Hematopoietic multipotent progenitor cell treated with erythropoietin and hydrocortisone succinate and interleukin-3 and kit ligand, for 4 days (in vitro differentiated cells): ENCODE measurements at regions not wholly inside any gene's neighbourhood (a gene's known extent, or its start where the extent isn't known, plus 50 kb on each side); places are given as distances from the start of the nearest gene placed in this dataset.

Experiments
- DNase-seq: peaks from one replicate; pipeline ENCODE4 v3.0.0-alpha.2; 2015

GRCh38 chr14:30077946-30078345, 150.3 kb upstream of the PRKD1 start:
- no peak for DNase-seq

- DNase-seq = no peak
Observed at GRCh38 chr14:30078811-30079402, 151.3 kb upstream of the PRKD1 start.

DNA sequence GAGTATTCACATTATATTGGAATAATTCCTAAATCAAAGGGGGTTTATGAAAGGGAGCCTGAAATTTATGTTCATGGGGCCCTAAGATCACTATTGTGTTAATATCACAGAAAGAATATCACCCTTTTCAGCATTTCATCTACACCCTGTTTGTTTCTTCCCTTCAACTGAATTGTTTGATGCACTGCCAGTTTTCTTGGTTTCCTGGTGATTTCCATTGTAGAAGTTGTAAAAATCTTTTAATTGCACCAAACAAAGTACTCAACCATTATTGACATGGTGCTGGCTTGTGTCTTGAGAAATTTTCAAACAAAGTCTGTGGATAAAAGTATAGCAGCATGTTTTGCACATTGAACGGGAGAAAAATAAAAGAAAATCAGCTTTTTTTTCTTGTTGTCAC, 154.8 kb upstream of the PRKD1 start:
- no peak for DNase-seq

DNA sequence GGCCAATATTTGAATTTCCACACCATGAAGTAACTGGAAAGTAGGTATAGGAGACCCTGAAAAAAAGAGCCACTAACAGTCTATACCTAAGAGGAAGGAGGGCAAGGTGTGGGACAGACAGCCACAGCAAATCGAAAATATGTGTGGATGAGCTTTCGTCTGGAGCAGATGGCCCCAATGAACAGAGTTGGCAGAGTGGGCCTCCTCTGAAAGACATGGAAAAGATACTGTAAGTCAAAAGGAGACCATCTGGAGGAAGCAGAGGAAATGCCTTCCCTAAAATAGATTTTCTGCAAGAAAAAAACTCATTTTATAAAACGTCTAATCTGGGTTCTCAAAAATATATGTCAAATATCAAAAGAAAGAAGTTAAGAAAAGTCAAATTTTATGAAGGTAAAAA, 157.2 kb upstream of the PRKD1 start:
- DNase-seq = no peak

DNA sequence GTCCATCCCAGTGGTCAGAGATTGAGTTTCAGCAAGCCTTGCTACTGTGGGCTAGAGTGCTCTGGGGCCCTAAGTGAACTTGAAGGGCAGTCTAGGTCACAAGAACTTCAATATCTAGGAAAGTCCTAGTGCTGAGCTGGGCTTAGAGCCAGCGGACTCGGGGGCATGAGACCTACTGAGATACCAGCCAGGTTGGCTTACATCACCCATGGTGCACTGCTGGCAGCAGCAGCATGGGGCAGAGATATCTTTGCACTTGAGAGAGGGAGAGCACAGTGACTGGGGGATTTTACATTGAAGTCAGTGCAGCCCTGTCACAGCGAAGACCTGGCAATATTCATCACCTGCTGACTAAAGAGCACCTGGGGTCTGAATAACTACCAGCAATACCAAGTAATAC, 158.3 kb upstream of the PRKD1 start:
- DNase-seq = no peak

- no peak for DNase-seq
Observed at GRCh38 chr14:30088620-30089019, 161.0 kb upstream of the PRKD1 start.

DNA sequence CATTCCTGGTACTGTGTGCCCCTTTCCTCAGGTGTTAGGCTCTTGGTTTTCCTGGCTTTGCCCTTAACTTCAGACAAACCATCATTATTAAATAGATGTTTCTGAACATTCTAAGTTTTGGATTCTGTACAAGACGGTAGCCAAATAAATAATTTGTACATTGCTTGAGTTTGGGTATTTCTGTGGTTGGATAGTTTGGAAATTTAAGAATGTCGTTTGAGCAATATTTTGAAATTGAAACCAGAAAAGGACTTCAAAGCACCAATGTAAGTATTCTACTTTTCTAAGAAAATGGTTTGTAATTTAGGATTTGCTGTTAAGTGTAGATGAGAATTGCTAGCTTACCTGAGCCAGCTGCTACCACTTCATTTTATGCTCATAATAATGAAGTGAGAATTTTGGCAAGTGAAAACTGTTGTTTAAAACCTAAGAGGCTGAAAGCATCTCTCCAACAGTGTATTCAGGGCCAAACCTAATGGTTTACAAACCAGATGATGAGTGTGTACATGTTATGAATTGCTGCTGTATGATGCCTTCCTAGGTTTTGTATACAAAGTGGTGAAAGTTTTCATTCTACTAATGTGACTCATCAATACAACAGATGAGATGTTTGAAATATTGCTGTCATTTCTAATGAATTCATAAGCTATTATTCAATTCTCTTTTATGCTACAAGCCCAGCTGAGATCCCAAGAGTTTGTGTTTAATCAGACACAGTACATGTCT, 181.5 kb upstream of the PRKD1 start:
- no peak for DNase-seq

DNA sequence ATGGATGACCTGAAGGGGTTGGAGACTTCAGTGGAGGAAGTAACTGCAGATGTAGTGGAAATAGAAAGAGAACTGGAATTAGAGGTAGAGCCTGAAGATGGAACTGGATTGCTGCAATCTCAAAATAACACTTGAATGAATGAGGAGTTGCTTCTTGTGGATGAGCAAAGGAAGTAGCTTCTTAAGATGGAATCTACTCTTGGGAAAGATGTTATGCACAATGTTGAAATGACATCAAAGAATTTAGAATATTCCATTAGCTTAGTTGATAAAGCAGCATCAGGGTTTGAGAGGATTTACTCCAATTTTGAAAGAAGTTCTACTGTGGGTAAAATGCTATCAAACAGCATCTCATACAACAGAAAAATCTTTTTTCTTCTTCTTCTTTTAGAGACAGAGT, 186.4 kb upstream of the PRKD1 start:
- DNase-seq = no peak

GRCh38 chr14:30115756-30116155, 188.1 kb upstream of the PRKD1 start:
- DNase-seq = no peak

GRCh38 chr14:30118992-30119640, 191.5 kb upstream of the PRKD1 start:
- DNase-seq = no peak

DNA sequence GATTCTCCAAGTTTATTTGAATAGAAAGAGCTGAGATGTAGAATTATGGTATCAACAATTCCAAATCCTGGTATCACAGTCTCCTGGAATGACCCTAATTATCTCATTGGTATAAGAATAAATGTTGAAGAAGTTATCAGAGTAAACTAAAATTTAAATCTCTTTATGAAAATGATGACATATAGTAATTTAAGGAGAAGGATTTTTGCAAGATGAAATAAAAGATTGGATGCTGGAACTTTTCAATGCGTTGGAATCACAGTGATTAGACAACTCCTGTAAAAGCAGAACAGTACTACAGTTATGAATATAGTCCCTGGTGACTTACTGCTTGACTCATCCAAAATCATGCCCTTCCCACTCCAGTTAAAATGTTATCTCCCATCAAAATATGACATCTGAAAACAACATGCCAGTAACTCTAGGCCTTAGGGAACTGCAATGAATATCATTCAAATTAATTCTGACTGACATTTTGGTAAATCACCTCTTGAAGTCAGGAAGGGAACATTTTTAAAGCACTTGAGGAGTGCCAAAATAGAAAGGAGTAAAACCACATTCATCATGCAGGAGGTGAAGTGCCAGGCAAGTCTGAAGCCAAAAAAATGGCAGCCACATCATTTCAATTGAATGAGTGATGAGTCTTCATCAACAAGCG, 197.8 kb upstream of the PRKD1 start:
- DNase-seq = no peak

DNA sequence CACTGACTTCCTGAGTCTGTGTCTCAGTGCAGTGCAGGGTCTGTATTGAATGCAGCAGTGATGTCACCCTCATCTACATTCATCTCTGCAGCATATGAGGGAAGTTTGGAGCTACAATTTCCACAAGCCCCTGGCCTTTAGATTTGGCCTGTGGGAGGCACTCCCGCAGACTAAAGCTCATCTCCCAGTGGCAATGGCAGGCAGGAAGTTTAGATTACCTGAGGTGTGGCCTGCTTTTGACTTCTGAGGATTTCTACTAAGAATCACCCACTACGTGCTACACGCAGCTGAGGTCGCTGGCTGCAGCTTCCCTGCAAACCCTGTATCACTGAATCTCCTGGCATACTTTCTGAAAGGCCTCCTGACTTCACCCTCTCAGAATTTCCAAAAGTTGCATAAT, 202.2 kb upstream of the PRKD1 start:
- DNase-seq = no peak

DNA sequence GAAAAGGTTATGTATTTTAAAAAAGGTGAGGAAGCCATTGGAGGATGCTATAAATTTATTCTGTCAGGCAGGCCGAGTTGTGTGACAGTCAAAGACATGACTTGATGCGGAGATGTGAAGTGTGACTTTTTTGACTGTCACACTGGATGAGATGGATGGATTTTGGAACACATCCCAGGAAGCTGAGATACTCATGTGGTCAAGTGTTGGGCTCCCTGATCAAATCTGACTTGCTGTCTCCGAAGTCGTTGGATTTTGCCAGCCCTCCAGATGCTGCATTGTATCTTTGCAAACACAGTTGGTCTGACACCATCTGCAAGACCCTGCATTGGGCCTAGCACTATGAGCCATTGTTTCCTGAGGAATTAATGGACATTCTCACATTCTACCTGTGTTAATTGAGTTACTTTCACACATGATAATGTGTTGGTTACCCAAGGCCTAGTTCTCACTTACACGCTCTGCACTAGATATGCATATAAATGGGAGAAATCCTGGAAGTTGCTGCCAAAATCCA, 204.0 kb upstream of the PRKD1 start:
- DNase-seq = no peak

DNA sequence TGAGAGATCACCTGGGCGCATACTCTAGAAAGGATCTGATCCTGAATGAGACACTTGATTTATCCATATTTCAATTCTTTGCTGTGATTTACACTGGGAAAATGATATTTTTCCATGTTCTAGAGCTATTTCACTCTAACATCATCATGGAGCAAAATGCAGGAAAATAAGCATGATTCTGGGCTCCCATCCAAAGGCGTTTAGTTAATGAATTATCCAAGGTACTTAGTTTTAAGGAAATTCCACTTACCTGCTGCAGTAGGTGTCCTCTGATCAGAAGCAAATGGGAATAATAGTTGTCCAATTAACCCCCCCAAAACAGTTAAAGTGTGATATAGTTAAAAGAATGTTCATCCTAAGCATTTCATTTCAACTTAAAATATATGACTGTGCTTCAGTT, 204.5 kb upstream of the PRKD1 start:
- no peak for DNase-seq

DNA sequence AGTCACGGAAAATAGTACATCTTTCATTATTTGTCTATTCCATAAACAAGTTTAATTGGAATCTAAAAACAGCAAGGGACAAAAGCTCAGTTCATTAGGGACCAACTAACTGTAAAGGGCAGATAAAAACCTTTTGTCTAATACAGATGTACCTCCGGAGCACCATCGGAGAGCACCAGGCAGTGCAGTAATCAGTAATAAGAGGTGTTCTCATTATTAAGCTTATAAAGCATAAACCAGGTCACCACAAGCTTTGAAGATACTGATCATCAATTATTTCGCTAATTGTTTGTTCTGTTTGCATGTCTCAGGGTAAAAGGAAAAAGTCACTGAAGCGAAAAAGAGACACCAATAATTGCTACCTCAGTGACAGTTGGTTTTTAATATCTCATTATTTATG, 207.3 kb upstream of the PRKD1 start:
- DNase-seq = no peak

DNA sequence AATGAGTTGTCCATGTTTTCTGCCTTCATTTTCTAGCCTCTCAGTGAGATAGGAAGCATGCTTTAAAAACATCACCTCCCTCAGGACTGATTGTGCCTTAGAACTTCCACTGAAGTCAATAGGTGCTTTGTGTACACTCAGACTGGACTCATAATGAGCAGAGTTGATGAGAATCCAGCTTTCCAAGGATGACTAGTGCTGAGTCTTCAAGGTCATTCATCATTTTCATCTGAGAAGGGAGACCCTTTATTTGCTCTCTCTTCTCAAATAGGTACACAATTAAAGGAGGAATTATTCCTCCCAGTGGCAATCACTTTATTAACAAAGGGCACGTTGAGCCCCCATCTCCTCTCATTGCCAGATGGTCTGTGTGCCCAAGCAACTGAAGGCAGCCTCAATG, 210.9 kb upstream of the PRKD1 start:
- no peak for DNase-seq

GRCh38 chr14:30142216-30142615, 214.6 kb upstream of the PRKD1 start:
- no peak for DNase-seq

- no peak for DNase-seq
Observed at GRCh38 chr14:30143627-30144026, 216.0 kb upstream of the PRKD1 start.

DNA sequence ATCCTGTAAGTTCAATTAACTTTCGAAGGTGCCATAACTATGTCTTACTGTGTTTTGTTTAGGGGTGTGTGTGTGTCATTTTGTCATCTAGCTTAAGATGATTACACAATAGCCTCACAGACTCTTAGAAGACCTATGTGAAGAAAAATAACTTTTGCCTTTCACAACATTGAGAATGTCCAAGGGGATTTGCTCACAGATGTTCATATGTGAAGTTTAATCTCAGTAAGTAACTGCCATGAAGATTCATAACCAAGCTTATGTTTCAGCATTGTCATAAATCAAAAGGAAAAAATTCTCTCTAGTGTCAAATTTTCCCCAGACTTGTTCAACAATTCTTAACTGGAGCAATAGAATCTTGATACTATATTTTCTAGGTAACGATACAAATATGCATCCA, 226.1 kb upstream of the PRKD1 start:
- no peak for DNase-seq

GRCh38 chr14:30156571-30156970, 228.9 kb upstream of the PRKD1 start:
- no peak for DNase-seq

- DNase-seq = no peak
Observed at GRCh38 chr14:30158299-30158698, 230.7 kb upstream of the PRKD1 start.

DNA sequence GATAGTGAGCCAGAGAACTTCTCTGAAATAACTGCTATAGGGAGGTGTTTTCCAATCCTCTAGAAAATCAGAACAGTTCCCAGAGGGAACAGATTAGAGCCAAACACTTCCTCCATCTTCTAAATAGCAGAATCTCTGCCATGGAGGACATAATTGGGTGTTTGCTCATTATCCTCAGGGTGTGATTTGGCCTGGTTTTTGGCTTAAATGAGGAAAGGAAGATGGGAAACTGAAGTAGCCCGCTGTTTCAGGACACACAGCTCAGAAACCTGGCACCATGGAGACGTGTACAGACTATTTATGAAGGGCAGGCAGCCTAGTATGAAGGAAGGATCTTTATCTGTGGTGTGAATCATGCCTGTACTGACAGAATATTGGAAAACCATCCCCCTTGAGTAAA, 231.7 kb upstream of the PRKD1 start:
- DNase-seq = no peak

DNA sequence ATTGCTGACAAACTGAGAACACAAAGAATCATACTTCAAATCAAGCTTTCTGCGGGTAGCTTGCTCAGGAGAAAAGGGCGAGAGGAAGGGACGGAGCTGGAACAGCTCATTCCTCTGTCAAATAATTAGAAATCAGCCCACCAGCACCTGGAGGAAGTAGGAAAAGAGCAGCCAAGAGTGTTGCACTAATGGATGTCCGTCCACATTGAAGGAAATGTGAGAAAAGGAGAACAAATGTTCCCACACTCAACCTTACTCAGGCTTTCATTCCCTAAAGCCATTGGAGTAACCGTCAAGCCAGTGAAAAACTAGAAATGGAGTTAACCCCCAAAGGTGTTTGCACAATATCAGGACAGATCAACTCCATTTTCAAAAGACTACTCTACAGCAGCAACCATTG, 233.0 kb upstream of the PRKD1 start:
- DNase-seq = no peak

- no peak for DNase-seq
Observed at GRCh38 chr14:30162066-30162465, 234.4 kb upstream of the PRKD1 start.
